Endodermal cell (in vitro differentiated cells): ENCODE measurements at regions not wholly inside any gene's neighbourhood (a gene's known extent, or its start where the extent isn't known, plus 50 kb on each side); places are given as distances from the start of the nearest gene placed in this dataset.

ENCODE experiments used
- DNase-seq: peaks from one replicate; pipeline ENCODE4 v3.0.0-alpha.2; 2017
- H3K27ac ChIP-seq: 2 replicates; pipeline ENCODE4 v1.5.1; 2013; ENCODE audit warnings: mild to moderate bottlenecking, low read depth, low read length, moderate library complexity
- H3K27me3 ChIP-seq: 2 replicates; pipeline ENCODE4 v1.6.1; 2013; ENCODE audit warnings: mild to moderate bottlenecking, low read length, moderate library complexity; ENCODE audit not compliant: insufficient read depth, control insufficient read depth, poor library complexity, severe bottlenecking
- H3K36me3 ChIP-seq: 2 replicates; pipeline ENCODE4 v1.7.0; 2013; ENCODE audit warnings: mild to moderate bottlenecking, low read length, moderate library complexity; ENCODE audit not compliant: control insufficient read depth, insufficient read depth
- H3K4me1 ChIP-seq: one replicate; pipeline ENCODE4 v1.7.0; 2013; ENCODE audit warnings: low read length; ENCODE audit not compliant: control insufficient read depth, insufficient read depth
- H3K4me3 ChIP-seq: 2 replicates; pipeline ENCODE4 v1.5.1; 2013; ENCODE audit warnings: mild to moderate bottlenecking, low read length, moderate library complexity
- H3K9ac ChIP-seq: 2 replicates; pipeline ENCODE4 v1.6.1; 2013; ENCODE audit warnings: mild to moderate bottlenecking, low read length, moderate library complexity; ENCODE audit not compliant: poor library complexity, severe bottlenecking; ENCODE audit errors: extremely low read depth
- H3K9me3 ChIP-seq: 2 replicates; pipeline ENCODE4 v1.6.1; 2013; ENCODE audit warnings: mild to moderate bottlenecking, low read length, moderate library complexity; ENCODE audit not compliant: control insufficient read depth
- H3K27ac Mint-ChIP-seq: 2 replicates; pipeline ENCODE4 v1.8.0; 2020; ENCODE audit warnings: mixed read lengths
- H3K27me3 Mint-ChIP-seq: 2 replicates; pipeline ENCODE4 v1.8.0; 2021; ENCODE audit warnings: mild to moderate bottlenecking, mixed read lengths; ENCODE audit not compliant: insufficient read depth
- H3K36me3 Mint-ChIP-seq: 2 replicates; pipeline ENCODE4 v1.8.0; 2020; ENCODE audit warnings: low read depth, mixed read lengths
- H3K4me1 Mint-ChIP-seq: 2 replicates; pipeline ENCODE4 v1.8.0; 2020; ENCODE audit warnings: mixed read lengths
- H3K4me3 Mint-ChIP-seq: 2 replicates; pipeline ENCODE4 v1.8.0; 2020; ENCODE audit warnings: mild to moderate bottlenecking, moderate library complexity, mixed read lengths
- H3K9me3 Mint-ChIP-seq: 2 replicates; pipeline ENCODE4 v1.8.0; 2020; ENCODE audit warnings: mild to moderate bottlenecking, mixed read lengths
- CTCF ChIP-seq: fragments of 200-600 bp; sonication (generic); conservative IDR thresholded peaks from 2 replicates; pipeline ENCODE4 v1.5.0; 2021; ENCODE audit warnings: antibody characterized with exemption, mild to moderate bottlenecking
- WGBS, 2 experiments: methylation state at CpG; one replicate each; pipeline versions ENCODE4 v1.1.5 to v1.1.7; 2013; ENCODE audit warnings: missing lambda C conversion rate in 2 of 2, mixed read lengths in 1 of 2; ENCODE audit not compliant: insufficient coverage in 1 of 2, insufficient read length in 1 of 2; 5-methylcytosine and 5-hydroxymethylcytosine counted together

- DNase-seq: no peak
- H3K4me3 ChIP-seq: no peak overlapping the region
- H3K9ac ChIP-seq: no peak overlapping the region
- no peaks in the 10 kb centered on the region for H3K9me3 ChIP-seq
- H3K36me3 ChIP-seq: no peaks in the 10 kb centered on the region
- no peaks in the 10 kb centered on the region for H3K4me1 ChIP-seq
- WGBS, 2 experiments: 86 to 92% methylated on average over 9 to 13 of the region's 13 CpGs
- H3K27ac Mint-ChIP-seq: no peak overlapping the region
- H3K27ac ChIP-seq: no peak overlapping the region
- no peaks in the 10 kb centered on the region for H3K9me3 Mint-ChIP-seq
- no peak for TF ChIP-seq CTCF
- H3K27me3 Mint-ChIP-seq: peaks cover 3% of the 10 kb centered on the region
- no peaks in the 10 kb centered on the region for H3K27me3 ChIP-seq
- no peak overlapping the region for H3K4me3 Mint-ChIP-seq
- H3K36me3 Mint-ChIP-seq: no peaks in the 10 kb centered on the region
- H3K4me1 Mint-ChIP-seq: no peaks in the 10 kb centered on the region
Observed at GRCh38 chr18:24662412-24662821, 202.0 kb downstream of the HRH4 start.

- H3K27me3 ChIP-seq: no peaks in the 10 kb centered on the region
- no peaks in the 10 kb centered on the region for H3K4me1 ChIP-seq
- H3K4me3 ChIP-seq: no peak overlapping the region
- Mint-ChIP-seq H3K27ac (no peak overlapping the region), H3K27me3 (peaks cover 5% of the 10 kb centered on the region), H3K4me3 (no peak overlapping the region), H3K9me3 (no peaks in the 10 kb centered on the region), H3K4me1 (no peaks in the 10 kb centered on the region), H3K36me3 (no peaks in the 10 kb centered on the region)
- no peak for DNase-seq
- no peaks in the 10 kb centered on the region for H3K36me3 ChIP-seq
- no peak overlapping the region for H3K27ac ChIP-seq
- WGBS, 2 experiments: 93 to 100% methylated on average over 1 to 5 of the region's 5 CpGs
- H3K9me3 ChIP-seq: no peaks in the 10 kb centered on the region
- no peak for TF ChIP-seq CTCF
- no peak overlapping the region for H3K9ac ChIP-seq
Observed at GRCh38 chr18:24663026-24663425, 202.6 kb downstream of the HRH4 start.

GRCh38 chr18:24669015-24669414 lies 208.6 kb downstream of the HRH4 start:
- no peak for TF ChIP-seq CTCF
- Histone ChIP-seq H3K9ac (no peak overlapping the region), H3K27ac (no peak overlapping the region), H3K4me1 (no peaks in the 10 kb centered on the region), H3K9me3 (no peaks in the 10 kb centered on the region), H3K36me3 (no peaks in the 10 kb centered on the region), H3K4me3 (no peak overlapping the region), H3K27me3 (no peaks in the 10 kb centered on the region)
- Mint-ChIP-seq H3K27ac (no peak overlapping the region), H3K4me3 (no peak overlapping the region), H3K36me3 (no peaks in the 10 kb centered on the region), H3K4me1 (no peaks in the 10 kb centered on the region), H3K9me3 (no peaks in the 10 kb centered on the region), H3K27me3 (peaks cover 5% of the 10 kb centered on the region)
- WGBS, 2 experiments: 93 to 100% methylated on average over 1 to 2 of the region's 2 CpGs
- no peak for DNase-seq
